ENCODE measurements at regions not wholly inside any gene's neighbourhood (a gene's known extent, or its start where the extent isn't known, plus 50 kb on each side); places are given as distances from the start of the nearest gene placed in this dataset.

DNA sequence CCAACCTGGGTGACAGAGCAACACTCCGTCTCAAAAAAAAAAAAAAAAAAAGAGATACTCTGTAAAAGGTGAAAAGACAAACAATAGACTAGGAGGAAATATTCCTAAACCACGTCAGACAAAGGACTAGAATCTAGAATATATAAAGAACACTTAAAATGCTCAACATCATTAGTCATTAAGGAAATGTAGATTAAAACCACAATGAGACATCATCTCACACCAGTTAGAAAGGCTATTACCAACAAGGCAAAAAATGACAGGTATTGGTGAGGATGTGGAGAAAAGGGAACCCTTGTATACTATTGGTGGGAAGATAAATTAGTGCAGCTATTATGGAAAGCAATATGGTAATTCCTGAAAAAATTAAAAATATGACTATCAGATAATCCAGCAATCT, 903.1 kb upstream of the SOX9 start:
- no peak for TF ChIP-seq CTCF (conservative IDR thresholded peaks at IDR 0.05)
- no peak for TF ChIP-seq ZFX (IDR thresholded peaks at IDR 0.05)
